Activated CD8-positive, alpha-beta memory T cell treated with anti-CD3 and anti-CD28 coated beads, Interleukin-2, amount 50 U/mL, for 1 hour (primary cell): ENCODE measurements at regions not wholly inside any gene's neighbourhood (a gene's known extent, or its start where the extent isn't known, plus 50 kb on each side); places are given as distances from the start of the nearest gene placed in this dataset.

Experiments
- DNase-seq: peaks from one replicate; pipeline ENCODE4 v3.0.0-alpha.2; 2020; ENCODE audit errors: extremely low read depth

DNA sequence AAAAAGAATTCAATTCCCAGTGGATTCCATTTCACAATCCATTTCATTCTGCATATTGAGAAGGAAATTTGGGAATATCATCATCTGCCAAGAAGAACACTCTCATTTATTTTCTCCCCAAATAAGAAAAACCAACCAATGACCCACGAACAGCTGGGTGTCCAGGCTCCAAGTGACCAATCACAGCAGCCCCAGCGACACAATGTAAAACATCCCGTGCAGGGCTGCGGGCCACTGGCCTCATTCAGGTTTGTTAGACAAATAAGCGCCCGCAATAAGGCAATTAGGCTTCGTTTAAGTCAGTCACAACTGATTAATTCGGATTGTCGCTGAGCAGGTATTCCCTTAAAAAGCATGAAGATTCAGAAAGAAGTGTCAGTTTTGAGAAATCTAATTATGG lies 378.6 kb downstream of the EIPR1 start:
- DNase-seq = no peak

DNA sequence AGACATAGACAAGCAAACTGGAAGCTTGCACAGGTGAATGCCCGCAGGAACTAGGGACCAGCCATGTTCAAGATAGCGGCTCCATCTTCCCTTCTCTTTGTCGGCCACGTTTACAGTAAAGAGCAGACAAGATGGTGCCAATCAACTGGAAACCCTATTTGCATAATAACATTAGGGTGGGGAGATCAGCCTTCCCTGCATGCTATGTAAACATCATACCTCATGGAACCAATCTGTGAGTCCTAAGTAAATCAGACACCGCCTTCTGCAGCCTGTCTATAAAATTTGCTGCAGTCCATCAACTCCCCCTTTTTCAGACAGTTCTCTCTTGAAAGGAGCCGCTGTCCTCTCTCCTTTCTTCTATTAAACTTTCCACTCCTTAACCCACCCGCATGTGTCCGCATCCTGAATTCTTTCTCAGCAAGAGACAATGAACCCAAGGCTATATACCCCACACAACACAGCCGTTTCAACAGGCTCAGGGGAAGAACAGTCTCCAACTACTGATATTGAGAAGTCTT lies 384.4 kb downstream of the EIPR1 start:
- DNase-seq = no peak

DNA sequence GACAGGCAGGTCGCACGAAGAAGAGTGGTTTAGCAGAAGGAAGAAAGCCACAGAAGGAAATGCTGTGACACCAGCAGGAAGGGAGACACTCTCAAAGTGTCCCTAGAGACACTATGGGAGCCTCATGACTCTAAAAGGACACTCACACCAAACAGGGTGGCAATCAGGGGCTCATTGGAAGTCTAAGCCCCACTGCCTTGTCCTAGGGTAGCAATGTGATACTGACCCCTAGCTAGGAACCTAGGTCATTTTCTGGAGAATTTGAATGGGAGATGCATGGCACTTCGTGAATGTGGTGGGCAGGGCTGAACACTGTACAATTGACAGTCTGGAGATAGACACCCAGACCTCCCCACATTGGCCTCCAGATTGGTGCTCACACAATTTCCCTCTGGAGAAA lies 385.0 kb downstream of the EIPR1 start:
- no peak for DNase-seq

DNA sequence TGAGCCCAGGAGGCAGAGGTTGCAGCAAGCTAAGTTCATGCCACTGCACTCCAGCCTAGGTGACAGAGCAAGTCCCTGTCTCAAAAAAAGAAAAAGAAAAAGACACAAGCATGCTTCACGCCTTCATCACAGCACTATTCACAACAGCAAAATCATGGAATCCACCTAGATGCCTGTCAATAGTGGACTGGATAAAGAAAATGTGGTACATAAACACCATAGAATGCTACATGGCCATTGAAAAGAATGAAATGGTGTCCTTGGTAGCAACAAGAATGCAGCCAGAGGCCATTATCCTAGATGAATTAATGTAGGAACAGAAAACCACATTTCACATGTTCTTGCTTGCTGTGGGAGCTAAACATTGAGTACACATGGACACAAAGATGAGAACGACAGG lies 392.6 kb downstream of the EIPR1 start:
- no peak for DNase-seq

DNA sequence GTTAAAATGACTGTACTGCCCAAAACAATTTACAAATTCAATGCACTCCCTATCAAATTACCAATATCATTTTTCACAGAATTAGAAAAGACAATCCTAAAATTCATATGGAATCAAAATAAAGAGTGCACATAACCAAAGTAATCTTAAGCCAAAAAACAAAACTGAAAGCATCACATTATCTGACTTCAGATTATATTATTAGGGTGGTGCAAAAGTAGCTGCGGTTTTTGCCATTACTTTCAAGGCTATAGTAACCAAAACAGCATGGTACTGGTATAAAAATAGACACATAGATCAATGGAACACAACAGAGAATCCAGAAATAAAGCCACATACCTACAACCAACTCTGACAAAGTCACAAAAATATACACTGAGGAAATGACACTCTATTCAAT lies 396.6 kb downstream of the EIPR1 start:
- no peak for DNase-seq

DNA sequence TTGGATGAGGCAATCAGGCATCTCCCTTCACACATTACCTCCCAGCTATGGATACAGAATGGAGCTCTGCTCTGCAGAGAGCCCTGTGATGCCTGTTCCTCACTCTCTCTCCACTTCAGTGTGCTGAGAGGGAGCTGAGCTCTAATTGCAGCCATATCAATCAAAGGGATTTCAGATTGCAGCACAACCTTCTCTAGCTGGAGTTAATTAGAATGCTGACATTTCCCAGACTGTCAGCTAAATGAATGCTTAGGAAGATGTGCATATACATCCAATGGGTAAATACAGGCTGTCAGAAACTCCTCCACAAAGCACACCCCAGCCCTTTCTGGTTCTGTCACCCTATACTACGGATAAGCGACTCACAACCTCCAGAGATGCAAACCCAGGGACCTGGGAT lies 402.6 kb downstream of the EIPR1 start:
- DNase-seq = no peak

DNA sequence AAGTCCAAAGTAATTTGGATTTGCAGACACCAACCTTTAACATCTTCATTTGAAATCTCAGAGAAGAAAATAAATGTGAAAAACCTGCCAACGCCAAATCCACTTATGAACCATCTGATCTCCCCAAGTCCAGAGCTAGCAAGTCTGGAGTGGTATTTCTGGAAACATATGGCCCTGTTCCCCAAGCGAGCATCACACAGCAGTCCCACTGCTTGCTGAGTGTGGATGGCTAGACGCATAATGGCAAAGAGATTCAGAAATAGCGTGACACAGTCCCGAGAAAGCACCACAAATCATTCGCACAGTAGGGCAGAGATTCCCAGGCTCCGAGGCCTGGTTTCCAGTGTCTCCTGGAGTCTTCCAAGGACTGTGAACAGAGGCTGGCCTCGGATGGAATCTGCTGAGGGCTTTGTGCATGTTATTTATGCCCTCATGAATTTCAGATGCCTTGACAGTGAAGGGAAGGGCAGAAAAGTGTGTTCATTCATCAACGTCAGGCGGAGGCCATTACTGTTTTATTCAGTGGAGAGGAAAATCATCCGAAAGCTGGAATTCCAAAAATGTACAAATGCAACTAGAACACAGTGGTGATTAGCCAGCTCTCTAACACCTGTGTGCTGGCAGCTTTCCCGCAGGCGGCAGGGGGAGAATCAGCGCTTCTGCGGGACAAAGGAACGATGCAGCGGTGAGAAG lies 417.0 kb downstream of the EIPR1 start:
- DNase-seq = no peak

DNA sequence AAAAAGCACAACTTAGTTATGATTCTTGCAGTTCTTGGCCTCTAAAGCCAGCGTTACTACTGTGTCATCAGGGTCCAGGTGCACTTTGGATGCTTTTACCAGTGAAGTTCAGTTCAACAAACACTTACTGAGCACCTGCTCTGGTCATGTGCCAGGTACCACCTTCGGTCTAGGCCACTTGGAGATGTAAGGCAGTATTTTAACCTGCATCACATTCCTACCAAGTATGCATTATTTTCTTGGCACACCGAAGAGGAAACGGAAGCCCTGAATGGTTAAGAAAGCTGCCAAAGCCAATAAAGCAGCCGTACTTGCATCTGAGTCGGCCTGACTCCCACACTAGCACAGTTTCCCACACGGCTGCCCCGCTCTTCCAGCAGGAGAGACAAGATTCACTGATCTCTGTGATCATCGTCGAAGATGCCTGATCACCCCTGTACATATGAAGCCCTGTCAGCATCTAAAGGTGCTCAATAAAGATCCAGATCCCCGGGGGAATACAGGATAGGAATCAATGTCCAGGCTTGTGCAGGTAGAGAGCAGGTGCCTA lies 427.1 kb downstream of the EIPR1 start:
- no peak for DNase-seq

DNA sequence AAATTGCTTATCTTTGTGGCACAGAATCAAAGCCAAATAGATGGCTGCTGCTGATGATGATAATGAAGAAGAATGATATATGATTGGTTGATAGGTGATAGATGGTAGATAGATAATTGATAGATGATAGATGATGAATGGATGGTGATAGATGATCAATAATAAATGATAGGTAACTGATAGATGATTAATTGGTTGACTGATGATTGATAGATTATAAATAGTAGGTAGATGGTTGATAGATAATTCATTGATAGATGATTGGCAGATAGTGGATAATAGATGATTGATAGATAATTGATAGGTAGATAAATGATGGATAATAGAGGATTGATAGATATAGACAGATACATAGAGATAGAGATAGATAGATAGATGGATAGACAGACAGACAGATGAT lies 430.2 kb downstream of the EIPR1 start:
- DNase-seq = no peak

DNA sequence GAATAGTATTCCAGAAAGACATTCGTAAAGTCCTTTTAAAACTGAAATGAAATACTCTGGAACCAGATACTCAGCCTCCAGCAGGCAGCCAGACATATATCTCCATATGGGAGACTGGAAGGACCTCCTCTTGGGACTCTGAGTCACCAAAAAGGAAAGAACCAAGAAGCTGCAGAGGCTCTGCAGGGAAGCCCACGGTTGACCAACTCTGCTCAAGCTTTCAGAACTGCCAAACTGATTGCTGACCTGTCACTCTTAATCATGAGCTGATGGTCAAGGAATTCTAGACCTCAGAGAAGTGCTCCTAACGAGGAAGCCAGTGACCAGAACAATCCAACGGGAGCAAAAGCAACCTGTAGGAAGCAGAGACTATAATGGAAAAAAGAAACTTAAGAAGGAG lies 434.7 kb downstream of the EIPR1 start:
- DNase-seq = no peak

DNA sequence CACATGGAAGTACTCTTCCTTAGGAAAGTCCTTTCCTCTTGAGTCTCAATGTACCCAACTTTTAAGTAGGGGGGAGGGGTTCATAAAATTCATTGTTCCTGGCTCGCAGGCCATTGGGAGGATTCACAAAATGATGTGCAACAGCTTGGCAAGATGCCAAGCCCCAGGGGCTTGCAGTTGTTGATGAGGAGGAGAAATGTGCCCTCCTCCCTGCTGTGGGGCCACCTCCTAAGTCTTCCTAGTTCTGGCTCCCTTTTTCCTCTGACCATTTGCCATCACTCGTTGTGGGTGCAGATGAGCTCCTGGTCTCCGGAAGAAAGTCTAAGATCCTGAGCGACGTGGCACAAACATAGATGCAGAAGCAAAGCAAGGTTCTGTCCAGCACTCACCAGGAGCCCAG lies 435.4 kb downstream of the EIPR1 start:
- no peak for DNase-seq

DNA sequence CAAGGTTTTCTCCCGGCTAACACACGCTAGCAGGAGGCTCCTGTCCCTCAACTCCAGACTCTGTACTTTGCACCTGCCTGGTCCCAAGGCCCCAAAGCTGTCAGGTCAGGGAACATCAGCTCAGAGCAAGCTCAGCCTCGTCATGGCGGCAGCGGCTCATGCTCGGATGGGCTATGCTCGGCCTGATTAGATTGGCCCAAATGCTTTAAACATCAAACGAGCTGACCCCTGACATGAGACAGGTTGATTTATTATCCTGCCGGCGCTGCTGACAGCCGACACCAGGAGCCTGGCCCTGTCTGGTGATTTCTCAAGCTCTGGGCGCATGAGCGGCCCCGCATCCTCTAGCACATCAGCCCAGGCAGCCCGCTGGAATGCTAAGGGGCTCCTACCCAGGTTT lies 436.4 kb downstream of the EIPR1 start:
- no peak for DNase-seq

DNA sequence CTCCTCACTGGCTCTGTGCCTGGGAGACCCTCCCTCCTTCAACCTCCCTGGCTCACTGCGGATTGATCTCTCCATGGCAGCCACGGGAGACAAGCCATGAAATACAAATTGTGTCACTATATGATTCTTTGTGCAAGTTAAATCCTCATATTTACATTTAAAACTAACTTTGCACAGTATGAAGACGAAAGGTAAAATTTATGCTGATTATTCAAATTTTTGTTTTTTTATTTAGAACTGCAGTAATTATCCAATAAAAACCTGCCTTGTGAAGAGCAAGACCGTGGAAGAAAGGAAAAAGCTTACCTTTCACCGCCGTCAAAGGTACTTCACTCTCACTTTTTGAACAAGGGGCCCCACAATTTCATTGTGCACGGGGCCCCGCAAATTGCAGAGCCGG lies 436.9 kb downstream of the EIPR1 start:
- no peak for DNase-seq

DNA sequence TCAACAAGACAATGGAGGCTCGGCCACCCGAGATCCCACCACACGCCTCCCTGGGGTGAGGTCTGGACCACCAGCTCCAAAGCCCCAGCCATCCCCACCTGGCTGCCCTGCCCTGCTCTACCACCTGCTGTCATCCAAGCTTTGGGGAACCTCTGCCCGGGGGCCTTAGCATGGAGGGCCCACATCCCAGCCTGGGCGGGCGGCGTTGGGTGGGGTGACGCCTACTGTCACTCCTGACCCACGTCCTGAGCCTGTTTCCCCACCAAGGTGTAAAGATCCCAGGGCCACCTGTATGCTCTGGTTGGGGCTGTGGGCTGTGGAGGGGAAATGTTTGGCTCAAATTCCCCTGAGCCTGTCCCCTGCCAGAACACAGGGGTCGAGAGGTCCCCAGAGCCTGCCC lies 437.6 kb downstream of the EIPR1 start:
- DNase-seq = no peak

DNA sequence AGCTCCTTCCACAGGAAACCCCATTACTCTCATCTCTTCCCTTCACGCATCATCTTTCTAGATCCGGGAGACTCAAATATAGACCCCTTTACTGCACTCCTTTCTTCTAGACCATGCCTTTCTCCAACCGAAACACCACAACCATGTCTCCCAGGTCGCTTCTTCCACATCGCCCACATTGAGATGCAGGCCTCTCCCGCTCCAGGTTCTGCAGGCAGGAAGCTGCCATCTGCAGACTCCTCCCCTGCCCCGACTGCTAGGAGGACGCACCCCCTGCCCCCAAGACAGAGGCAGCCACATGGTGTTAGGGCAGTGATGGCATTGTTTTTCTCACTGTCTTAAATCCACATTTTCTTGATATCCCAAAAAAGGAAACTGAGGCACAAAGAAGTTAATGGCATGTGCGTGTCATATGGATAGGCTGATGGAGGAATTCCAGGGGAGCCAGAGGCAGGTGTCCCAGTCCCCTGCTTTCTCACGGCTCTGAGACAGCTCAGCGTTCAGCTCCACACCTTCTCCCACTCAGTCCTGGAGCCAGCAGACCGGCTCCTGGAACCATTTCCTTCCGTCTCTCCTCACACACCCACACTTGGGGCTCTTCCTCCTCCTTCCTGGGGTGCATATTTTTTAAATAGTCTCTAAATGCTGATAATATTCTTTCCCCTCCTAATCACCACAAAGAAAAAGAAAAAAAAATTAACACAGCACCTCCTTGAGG lies 438.4 kb downstream of the EIPR1 start:
- no peak for DNase-seq

DNA sequence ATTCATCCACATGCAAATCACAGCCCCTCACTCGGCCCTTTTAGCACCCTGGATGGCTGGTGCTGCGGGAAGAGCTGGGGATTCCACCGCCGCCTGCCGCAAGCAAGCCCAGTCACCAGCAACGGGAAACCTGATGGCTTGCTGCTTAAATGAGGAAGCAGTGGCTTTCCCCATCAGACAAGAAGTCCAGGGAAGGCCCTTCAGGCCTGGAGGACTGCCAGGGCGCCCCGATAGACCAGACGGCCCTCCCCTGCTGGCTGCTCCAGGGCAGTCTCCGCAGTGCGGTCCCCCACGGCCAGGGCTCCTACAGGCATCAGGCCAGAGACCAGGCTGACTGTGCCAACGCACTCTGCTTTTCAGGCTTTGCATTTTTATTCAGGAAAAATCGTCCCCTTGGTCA lies 439.1 kb downstream of the EIPR1 start:
- no peak for DNase-seq

DNA sequence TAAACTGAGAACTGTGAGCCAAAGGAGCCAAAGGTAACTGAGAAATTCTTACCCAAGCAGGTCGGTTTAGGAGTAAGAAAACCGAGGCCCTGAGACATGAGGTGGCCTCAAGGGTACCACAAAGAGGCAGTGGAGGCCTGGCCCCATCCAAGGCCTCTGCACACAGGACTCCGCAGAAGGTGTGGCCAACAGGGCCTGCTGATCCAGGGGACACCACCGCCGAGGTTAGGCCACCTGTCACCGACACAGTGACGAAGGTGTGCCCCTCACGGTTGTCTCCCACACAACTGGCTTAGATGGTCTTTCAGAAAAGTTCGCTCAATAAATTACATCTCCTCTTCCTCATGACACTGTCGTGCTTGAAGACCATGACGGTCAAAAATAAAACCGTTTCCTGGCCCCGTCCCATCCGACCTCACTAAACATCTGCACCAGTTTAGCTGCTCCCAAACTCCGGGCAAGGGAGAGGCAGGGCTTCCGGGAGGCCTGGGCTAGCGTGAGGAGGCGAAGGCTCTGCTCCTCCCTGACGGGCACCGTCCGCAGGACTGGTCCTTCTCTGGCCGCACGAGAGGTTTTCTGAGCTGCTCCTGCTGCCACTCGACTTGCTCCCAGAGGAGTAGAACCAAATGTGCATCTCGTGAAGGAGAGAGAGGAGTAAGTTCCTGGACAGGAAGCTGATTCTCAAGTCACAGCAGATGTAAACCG lies 442.0 kb downstream of the EIPR1 start:
- DNase-seq = no peak

DNA sequence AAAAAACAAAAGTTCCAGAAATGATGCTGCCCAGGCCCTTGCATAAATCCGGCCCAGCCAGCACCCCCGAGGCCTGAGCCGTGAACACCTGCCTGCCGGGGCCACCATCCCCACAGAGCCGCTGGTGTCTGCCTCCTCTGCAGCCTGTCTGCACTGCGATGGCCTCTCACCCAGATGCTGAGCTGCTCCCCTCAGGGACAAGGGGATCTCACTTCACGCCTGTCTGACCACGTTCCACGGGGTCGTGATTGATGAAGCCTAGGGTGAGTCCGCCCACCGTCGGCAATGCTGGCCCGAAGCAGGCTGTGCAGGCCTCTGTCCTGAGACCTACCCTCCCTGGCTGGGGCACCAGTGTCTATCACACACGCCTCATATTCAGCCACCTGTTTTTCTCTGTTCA lies 444.2 kb downstream of the EIPR1 start:
- DNase-seq = no peak

DNA sequence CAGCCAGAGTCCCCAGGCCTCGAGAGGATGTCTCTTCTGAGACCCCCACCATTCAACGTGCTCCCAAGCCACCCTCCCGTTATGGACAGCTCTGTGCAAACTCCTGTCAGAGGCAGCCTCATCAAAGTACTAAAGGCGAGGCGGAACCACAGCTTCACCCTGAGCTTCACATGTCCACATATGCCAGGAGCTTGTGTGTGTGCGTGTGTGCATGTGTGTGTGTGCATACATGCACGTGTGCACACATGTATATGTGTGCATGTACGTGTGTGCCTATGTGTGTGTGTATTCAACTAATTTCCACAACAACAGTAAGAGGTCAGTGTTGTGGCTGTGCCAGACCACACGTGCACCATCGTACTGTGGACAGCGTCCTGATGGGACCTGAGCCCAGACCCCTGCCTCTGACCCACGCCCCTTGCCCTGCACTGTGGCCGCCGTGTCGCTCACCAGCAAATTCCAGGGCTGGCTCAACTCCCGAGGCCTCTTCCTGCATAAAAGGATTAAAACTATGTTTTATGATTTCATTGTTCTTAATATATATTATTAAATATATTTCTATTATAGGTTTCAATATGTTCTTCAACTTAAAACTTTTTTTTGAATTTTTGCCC lies 444.8 kb downstream of the EIPR1 start:
- DNase-seq = no peak

DNA sequence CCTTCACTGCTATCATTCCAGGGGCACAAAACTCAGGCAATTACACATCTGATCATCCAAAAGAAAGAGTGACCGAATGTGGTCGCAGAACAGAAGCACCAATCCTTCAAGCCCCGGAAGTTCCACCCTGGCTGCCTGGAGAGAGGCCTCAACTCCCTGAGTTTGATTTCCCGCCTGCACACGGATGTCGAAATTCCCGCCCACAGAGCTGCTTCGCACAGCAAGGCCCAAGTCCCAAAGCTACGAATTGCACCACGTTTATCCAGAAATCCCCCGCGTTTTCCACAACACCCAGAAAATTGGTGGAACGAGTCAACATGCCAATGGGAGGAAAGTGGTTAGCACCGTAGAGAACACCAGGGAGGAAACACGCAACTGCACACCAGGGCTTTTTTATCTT lies 445.4 kb downstream of the EIPR1 start:
- DNase-seq = no peak

DNA sequence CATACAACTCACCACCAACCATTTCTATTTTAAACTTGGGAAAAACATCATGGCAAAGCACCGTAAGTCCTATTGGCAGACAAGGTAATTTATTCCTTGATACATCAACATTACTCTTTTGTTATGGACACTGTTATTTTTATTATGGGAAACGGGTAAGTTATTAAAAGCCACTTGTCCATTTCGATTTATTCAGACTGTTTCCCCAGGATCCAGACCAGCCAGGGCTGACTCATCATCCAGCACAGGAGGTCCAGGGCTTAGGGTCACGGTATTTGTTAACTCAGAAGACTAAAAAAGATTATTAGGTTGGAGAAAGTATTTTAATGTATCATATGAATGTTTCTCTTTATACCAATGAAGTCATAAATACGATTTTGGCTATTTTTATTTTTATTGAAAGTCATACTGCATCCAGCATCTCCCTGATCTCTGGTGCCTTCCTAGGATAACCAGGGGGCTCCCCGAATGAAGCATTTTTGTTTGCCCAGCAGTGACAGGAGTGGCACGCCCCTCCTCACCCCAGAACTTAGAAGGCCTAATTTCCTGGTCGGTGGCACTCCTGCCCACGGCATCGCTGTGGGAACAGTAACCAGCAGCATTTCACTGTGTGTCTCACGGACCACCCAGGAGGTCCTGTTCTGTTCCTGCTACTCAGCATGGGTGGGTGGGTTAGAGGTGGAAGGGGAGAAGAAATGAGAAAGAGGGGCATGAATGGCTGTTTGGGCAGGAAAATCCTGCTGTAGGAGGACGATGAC lies 446.1 kb downstream of the EIPR1 start:
- DNase-seq = no peak
